ENCODE measurements at regions not wholly inside any gene's neighbourhood (a gene's known extent, or its start where the extent isn't known, plus 50 kb on each side); places are given as distances from the start of the nearest gene placed in this dataset.

- TF ChIP-seq, protein P1, sequence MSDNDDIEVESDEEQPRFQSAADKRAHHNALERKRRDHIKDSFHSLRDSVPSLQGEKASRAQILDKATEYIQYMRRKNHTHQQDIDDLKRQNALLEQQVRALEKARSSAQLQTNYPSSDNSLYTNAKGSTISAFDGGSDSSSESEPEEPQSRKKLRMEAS (IDR thresholded peaks at IDR 0.05; ENCODE audit: low read depth, low read length), result no peak
- TF ChIP-seq, protein P2, sequence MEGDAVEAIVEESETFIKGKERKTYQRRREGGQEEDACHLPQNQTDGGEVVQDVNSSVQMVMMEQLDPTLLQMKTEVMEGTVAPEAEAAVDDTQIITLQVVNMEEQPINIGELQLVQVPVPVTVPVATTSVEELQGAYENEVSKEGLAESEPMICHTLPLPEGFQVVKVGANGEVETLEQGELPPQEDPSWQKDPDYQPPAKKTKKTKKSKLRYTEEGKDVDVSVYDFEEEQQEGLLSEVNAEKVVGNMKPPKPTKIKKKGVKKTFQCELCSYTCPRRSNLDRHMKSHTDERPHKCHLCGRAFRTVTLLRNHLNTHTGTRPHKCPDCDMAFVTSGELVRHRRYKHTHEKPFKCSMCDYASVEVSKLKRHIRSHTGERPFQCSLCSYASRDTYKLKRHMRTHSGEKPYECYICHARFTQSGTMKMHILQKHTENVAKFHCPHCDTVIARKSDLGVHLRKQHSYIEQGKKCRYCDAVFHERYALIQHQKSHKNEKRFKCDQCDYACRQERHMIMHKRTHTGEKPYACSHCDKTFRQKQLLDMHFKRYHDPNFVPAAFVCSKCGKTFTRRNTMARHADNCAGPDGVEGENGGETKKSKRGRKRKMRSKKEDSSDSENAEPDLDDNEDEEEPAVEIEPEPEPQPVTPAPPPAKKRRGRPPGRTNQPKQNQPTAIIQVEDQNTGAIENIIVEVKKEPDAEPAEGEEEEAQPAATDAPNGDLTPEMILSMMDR (IDR thresholded peaks at IDR 0.05; ENCODE audit: low read depth, low read length), result no peak
These were observed 113.0 kb upstream of the PAK3 start for GRCh38 chrX:110983024-110983423.

Data from NB4 (cell line).